Keratinocyte (primary cell): ENCODE measurements at regions not wholly inside any gene's neighbourhood (a gene's known extent, or its start where the extent isn't known, plus 50 kb on each side); places are given as distances from the start of the nearest gene placed in this dataset.

Experiments used
- DNase-seq: peaks from one replicate; pipeline ENCODE4 v3.0.0-alpha.2; 2011; ENCODE audit warnings: low read depth, missing footprints, low spot score
- FAIRE-seq: peaks from 2 replicates; lab custom pipeline; 2011; peaks lifted over from hg19 to GRCh38; lab: Jason Lieb, UNC
- H2AFZ ChIP-seq: 2 replicates; pipeline ENCODE4 v1.6.0; 2012; ENCODE audit warnings: low read length, control low read depth, inconsistent platforms; ENCODE audit not compliant: control insufficient read depth
- H3K27ac ChIP-seq: 2 replicates; pipeline ENCODE4 v1.5.1; 2011; ENCODE audit warnings: low read length; ENCODE audit not compliant: control insufficient read depth, insufficient read depth
- H3K27me3 ChIP-seq: 3 replicates; pipeline ENCODE4 v1.6.0; 2011; ENCODE audit warnings: low read length; ENCODE audit not compliant: control insufficient read depth, insufficient read depth; ENCODE audit errors: extremely low read depth
- H3K36me3 ChIP-seq, 2 experiments: 2 replicates in 1 of 2; 3 replicates in 1 of 2; pipeline ENCODE4 v1.5.1; 2011; ENCODE audit warnings: low read length in 2 of 2, mild to moderate bottlenecking in 1 of 2; ENCODE audit not compliant: control insufficient read depth in 2 of 2, insufficient read depth in 2 of 2; ENCODE audit errors: extremely low read depth in 1 of 2
- H3K4me1 ChIP-seq: 3 replicates; pipeline ENCODE4 v1.5.1; 2011; ENCODE audit warnings: low read length; ENCODE audit not compliant: control insufficient read depth, insufficient read depth; ENCODE audit errors: extremely low read depth
- H3K4me2 ChIP-seq: 3 replicates; pipeline ENCODE4 v1.6.0; 2011; ENCODE audit warnings: low read depth, low read length; ENCODE audit not compliant: control insufficient read depth, insufficient read depth; ENCODE audit errors: extremely low read depth
- H3K4me3 ChIP-seq, 3 experiments: fragments of 200-600 bp in 1 of 3; sonication (generic) in 1 of 3; 2 replicates in 2 of 3; 3 replicates in 1 of 3; pipeline ENCODE4 v1.5.1; 2011 to 2016; ENCODE audit warnings: low read length in 3 of 3, mild to moderate bottlenecking in 3 of 3, control low read depth in 2 of 3, inconsistent platforms in 1 of 3, low read depth in 1 of 3, mixed read lengths in 1 of 3, mixed run types in 1 of 3, moderate library complexity in 1 of 3; ENCODE audit not compliant: control insufficient read depth in 2 of 3, insufficient read depth in 2 of 3; ENCODE audit errors: extremely low read depth in 1 of 3
- H3K79me2 ChIP-seq: 2 replicates; pipeline ENCODE4 v1.6.0; 2012; ENCODE audit warnings: low read length; ENCODE audit not compliant: control insufficient read depth, insufficient read depth
- H3K9ac ChIP-seq: 3 replicates; pipeline ENCODE4 v1.6.0; 2011; ENCODE audit warnings: low read length; ENCODE audit not compliant: control insufficient read depth, insufficient read depth; ENCODE audit errors: extremely low read depth
- H3K9me1 ChIP-seq: 3 replicates; pipeline ENCODE4 v1.6.0; 2011; ENCODE audit warnings: low read length; ENCODE audit not compliant: control insufficient read depth, insufficient read depth; ENCODE audit errors: extremely low read depth
- H3K9me3 ChIP-seq: 2 replicates; pipeline ENCODE4 v1.5.1; 2012; ENCODE audit warnings: low read depth, low read length; ENCODE audit not compliant: control insufficient read depth
- H4K20me1 ChIP-seq: 3 replicates; pipeline ENCODE4 v1.6.0; 2011; ENCODE audit warnings: low read length; ENCODE audit not compliant: control insufficient read depth, insufficient read depth; ENCODE audit errors: extremely low read depth
- CTCF ChIP-seq, 3 experiments: IDR thresholded peaks in 1 of 3; conservative IDR thresholded peaks in 1 of 3; optimal IDR thresholded peaks in 1 of 3; 2 replicates in 2 of 3; 3 replicates in 1 of 3; pipeline versions ENCODE3 to v1.5.1; 2011; ENCODE audit warnings: low read length in 3 of 3, mild to moderate bottlenecking in 3 of 3, moderate library complexity in 2 of 3, control low read depth in 1 of 3, inconsistent platforms in 1 of 3; ENCODE audit not compliant: insufficient read depth in 2 of 3; ENCODE audit errors: extremely low read depth in 1 of 3
- EZH2 ChIP-seq: IDR thresholded peaks from one replicate; pipeline ENCODE4 v1.6.1; 2012; ENCODE audit warnings: inconsistent platforms, mild to moderate bottlenecking, low read length, moderate library complexity
- dilution Hi-C: fragments of 300-500 bp; cut with MboI; formaldehyde crosslinking; loops from one replicate; pipeline ENCODE4 v1.7.0; 2020; ENCODE audit warnings: low sequenced_read_pairs; ENCODE audit not compliant: extremely low pct_ligation_motif_present

DNA sequence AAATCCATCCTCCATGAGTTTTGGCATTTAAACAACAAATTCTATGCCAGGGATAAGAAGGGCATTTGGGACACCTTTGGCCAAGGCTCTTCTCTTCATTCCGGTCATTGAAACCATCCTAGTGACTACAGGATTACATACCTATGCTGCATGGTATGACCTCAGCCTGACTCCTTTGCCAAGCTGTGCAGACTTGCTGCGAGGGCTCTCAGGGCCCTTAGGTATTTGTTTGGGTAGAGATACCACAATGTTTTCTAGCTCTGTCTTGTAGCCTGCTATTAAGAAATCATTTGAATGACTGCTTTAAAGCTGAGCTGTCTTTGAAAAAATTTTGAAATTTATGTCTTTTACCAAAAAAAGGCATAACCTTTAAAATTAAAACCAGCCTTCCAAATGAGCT, 749.8 kb upstream of the SGO1 start:
- dilution Hi-C loops, result no loop called here
- no peaks in the 10 kb centered on the region for H3K27me3 ChIP-seq
- DNase-seq, result no peak
- no peak overlapping the region for H2AFZ ChIP-seq
- no peak overlapping the region for H3K27ac ChIP-seq
- TF ChIP-seq CTCF (optimal IDR thresholded peaks at IDR 0.05 in 1 of 3, IDR thresholded peaks at IDR 0.05 in 1 of 3, conservative IDR thresholded peaks at IDR 0.05 in 1 of 3; ENCODE audit: extremely low read depth in 1 of 3, insufficient read depth in 2 of 3, low read length in 3 of 3) (no peak), EZH2 (no peak)
- no peaks in the 10 kb centered on the region for H3K4me1 ChIP-seq
- no peaks in the 10 kb centered on the region for H4K20me1 ChIP-seq
- FAIRE-seq, result no peak
- H3K4me2 ChIP-seq, result no peak overlapping the region
- no peaks in the 10 kb centered on the region for H3K79me2 ChIP-seq
- no peaks in the 10 kb centered on the region for H3K9me1 ChIP-seq
- peaks cover 3% of the 10 kb centered on the region for H3K9me3 ChIP-seq
- H3K4me3 ChIP-seq, result no peak overlapping the region
- H3K9ac ChIP-seq, result no peak overlapping the region
- H3K36me3 ChIP-seq, result no peaks in the 10 kb centered on the region

GRCh38 chr3:20931834-20932233, 745.8 kb upstream of the SGO1 start:
- Histone ChIP-seq H4K20me1 (no peaks in the 10 kb centered on the region), H3K36me3 (no peaks in the 10 kb centered on the region), H3K9me3 (peaks cover 3% of the 10 kb centered on the region), H3K79me2 (no peaks in the 10 kb centered on the region), H3K4me3 (no peak overlapping the region), H3K27ac (no peak overlapping the region), H3K9ac (no peak overlapping the region), H3K27me3 (no peaks in the 10 kb centered on the region), H3K4me1 (no peaks in the 10 kb centered on the region), H2AFZ (no peak overlapping the region), H3K9me1 (no peaks in the 10 kb centered on the region), H3K4me2 (no peak overlapping the region)
- DNase-seq (no peak), FAIRE-seq (no peak)
- dilution Hi-C loops, result no loop called here
- TF ChIP-seq EZH2 (no peak), CTCF (optimal IDR thresholded peaks at IDR 0.05 in 1 of 3, IDR thresholded peaks at IDR 0.05 in 1 of 3, conservative IDR thresholded peaks at IDR 0.05 in 1 of 3; ENCODE audit: extremely low read depth in 1 of 3, insufficient read depth in 2 of 3, low read length in 3 of 3) (no peak)
